ENCODE measurements at regions not wholly inside any gene's neighbourhood (a gene's known extent, or its start where the extent isn't known, plus 50 kb on each side); places are given as distances from the start of the nearest gene placed in this dataset.
A peak's percentile ranks its signal among the peaks of the same experiment; 100 is the strongest.

DNA sequence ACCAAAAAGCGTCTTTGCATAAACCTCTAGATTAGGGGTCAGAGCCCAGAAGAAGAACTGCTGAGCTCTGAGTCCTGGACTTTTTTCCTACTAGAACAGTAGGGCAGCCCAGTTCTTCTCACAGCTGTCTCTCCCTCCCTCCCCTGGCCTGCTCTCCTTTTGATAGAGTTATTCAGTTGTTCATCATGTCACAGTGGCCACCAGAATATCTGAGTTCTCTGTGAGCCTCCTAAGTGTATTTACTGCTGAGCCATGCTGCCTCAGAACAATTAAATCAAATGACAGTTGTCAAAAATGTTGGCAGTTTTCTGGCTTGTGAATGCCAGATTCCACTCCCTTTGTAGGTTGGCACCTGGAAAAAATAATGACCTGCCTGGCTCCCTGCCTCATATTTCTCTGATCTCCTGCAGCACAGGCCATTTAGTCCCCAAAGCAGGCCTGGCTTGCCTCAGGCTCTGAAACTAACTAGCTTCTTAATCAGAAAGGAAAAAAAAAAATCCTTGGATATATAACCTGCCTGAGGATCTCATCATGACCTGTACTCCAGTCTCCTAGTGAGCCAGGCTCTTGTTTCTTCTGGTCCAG is 377.4 kb upstream of the LARGE1 start:
- Histone ChIP-seq H3K27me3 (ENCODE audit: low read depth) (no peaks in the 10 kb centered on the region), H3K36me3 (no peaks in the 10 kb centered on the region), H3K27ac (replicated peaks) (peak overlapping the region; percentile 34), H3K9me3 (replicated peaks) (no peaks in the 10 kb centered on the region), H3K4me1 (peaks cover 19% of the 10 kb centered on the region), H3K4me3 (no peak overlapping the region)
- intact Hi-C loops (cut with micrococcal nuclease) = no loop called here
- TF ChIP-seq, protein P1, sequence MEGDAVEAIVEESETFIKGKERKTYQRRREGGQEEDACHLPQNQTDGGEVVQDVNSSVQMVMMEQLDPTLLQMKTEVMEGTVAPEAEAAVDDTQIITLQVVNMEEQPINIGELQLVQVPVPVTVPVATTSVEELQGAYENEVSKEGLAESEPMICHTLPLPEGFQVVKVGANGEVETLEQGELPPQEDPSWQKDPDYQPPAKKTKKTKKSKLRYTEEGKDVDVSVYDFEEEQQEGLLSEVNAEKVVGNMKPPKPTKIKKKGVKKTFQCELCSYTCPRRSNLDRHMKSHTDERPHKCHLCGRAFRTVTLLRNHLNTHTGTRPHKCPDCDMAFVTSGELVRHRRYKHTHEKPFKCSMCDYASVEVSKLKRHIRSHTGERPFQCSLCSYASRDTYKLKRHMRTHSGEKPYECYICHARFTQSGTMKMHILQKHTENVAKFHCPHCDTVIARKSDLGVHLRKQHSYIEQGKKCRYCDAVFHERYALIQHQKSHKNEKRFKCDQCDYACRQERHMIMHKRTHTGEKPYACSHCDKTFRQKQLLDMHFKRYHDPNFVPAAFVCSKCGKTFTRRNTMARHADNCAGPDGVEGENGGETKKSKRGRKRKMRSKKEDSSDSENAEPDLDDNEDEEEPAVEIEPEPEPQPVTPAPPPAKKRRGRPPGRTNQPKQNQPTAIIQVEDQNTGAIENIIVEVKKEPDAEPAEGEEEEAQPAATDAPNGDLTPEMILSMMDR (IDR thresholded peaks at IDR 0.05; ENCODE audit: borderline replicate concordance) = no peak
- DNase-seq = no peak

DNA sequence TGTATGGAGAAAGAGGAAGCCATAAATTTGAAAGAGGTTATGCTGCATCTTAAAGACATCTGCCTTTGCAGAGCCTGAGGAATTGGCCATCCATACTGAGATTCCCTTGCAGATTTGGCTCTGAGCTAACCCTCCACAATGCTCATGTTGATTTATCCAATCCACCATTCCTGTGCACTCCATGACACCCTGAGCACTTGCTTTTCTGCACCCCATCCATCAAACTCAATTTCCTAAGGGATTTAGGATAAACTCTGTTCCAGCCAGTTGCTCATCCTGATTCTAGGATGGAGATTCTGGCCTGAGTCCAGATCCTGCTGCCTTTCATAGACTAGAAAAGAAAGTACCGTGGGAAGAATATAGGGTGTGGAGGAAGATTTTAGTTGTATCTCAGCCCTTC is 379.2 kb upstream of the LARGE1 start:
- DNase-seq = no peak
- intact Hi-C loops (cut with micrococcal nuclease) = no loop called here
- H3K9me3 ChIP-seq (replicated peaks) = no peaks in the 10 kb centered on the region
- peaks cover 32% of the 10 kb centered on the region for H3K4me1 ChIP-seq
- TF ChIP-seq, protein P1 (IDR thresholded peaks at IDR 0.05; ENCODE audit: borderline replicate concordance) = no peak
- no peak overlapping the region for H3K27ac ChIP-seq (replicated peaks)
- H3K4me3 ChIP-seq = no peak overlapping the region
- H3K36me3 ChIP-seq = no peaks in the 10 kb centered on the region
- no peaks in the 10 kb centered on the region for H3K27me3 ChIP-seq (ENCODE audit: low read depth)

DNA sequence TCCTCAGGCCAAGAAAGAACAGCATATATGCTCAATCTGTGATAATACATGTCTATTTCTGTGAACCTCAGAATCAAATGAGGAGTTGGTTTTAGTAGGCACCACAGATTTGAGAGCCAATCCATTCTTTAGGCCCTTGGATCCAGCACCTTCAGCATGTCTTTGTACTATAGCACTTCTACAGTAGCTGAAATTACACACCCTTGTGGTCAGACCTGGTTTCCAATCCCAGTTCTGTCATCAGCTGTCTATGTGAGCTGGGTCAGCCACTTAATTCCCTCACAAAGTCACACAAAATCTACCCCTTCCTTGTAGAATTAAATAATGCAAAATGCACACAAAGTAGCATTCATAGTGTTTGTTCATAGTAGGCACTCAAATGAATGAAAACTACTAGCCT is 381.3 kb upstream of the LARGE1 start:
- intact Hi-C loops (cut with micrococcal nuclease) = no loop called here
- no peak overlapping the region for H3K4me3 ChIP-seq
- TF ChIP-seq, protein P1 (IDR thresholded peaks at IDR 0.05; ENCODE audit: borderline replicate concordance) = peak; percentile 25
- no peaks in the 10 kb centered on the region for H3K9me3 ChIP-seq (replicated peaks)
- peaks cover 36% of the 10 kb centered on the region for H3K4me1 ChIP-seq
- no peaks in the 10 kb centered on the region for H3K27me3 ChIP-seq (ENCODE audit: low read depth)
- no peak for DNase-seq
- H3K36me3 ChIP-seq = no peaks in the 10 kb centered on the region
- H3K27ac ChIP-seq (replicated peaks) = no peak overlapping the region

DNA sequence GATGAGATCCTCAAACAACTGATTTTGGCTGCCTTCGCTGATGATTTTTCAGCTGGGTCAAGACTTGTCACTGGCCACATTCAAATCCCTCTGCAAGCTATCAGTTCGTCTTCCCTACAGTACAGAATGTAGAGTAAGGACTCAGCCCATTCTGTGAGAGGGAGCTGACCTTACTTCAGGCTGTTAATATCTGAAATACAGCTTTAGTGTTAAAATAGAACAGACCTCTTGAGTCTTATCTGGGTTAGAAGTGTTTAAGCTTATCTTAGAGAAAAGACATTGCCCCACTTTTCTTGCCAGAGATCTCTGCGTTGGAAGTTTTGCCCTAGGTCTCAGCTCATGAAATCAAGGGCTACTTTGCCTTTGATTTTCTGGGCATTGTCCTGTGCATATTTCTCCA is 383.4 kb upstream of the LARGE1 start:
- H3K27me3 ChIP-seq (ENCODE audit: low read depth) = no peaks in the 10 kb centered on the region
- intact Hi-C loops (cut with micrococcal nuclease) = no loop called here
- no peaks in the 10 kb centered on the region for H3K9me3 ChIP-seq (replicated peaks)
- no peaks in the 10 kb centered on the region for H3K36me3 ChIP-seq
- peaks cover 32% of the 10 kb centered on the region for H3K4me1 ChIP-seq
- TF ChIP-seq, protein P1 (IDR thresholded peaks at IDR 0.05; ENCODE audit: borderline replicate concordance) = no peak
- no peak overlapping the region for H3K4me3 ChIP-seq
- DNase-seq = no peak
- peak overlapping the region; percentile 39 for H3K27ac ChIP-seq (replicated peaks)

DNA sequence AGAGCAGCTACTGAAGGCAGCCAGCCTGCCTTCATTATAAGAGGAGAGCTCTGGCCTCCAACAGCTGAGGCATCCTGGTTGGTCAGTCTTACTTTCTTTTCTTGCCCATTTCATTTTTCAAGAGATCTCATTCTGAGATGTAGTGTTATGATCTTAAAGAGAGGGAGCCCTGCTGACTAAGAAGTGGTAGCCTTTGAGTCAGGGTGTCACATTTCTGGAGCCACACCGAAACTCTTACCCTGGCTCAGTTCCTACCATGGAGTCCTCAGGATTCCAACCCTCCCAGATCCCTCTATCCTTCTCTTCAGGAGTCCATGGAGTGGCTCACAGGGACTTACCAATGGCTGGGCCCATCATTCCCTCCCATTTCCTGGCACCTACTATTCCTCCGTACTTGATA is 386.1 kb upstream of the LARGE1 start:
- Histone ChIP-seq H3K4me3 (no peak overlapping the region), H3K4me1 (peaks cover 32% of the 10 kb centered on the region), H3K27me3 (ENCODE audit: low read depth) (peaks cover 5% of the 10 kb centered on the region), H3K27ac (replicated peaks) (no peak overlapping the region), H3K9me3 (replicated peaks) (no peaks in the 10 kb centered on the region), H3K36me3 (no peaks in the 10 kb centered on the region)
- intact Hi-C loops (cut with micrococcal nuclease) = no loop called here
- TF ChIP-seq, protein P1 (IDR thresholded peaks at IDR 0.05; ENCODE audit: borderline replicate concordance) = no peak
- DNase-seq = no peak

Measured in left ventricle myocardium inferior (tissue), 1 donor.